Left lobe of liver (tissue), 2 donors: ENCODE measurements at regions not wholly inside any gene's neighbourhood (a gene's known extent, or its start where the extent isn't known, plus 50 kb on each side); places are given as distances from the start of the nearest gene placed in this dataset.
A peak's percentile ranks its signal among the peaks of the same experiment; 100 is the strongest.
"Not testable (repeated sequence)": the region's sequence is repeated elsewhere in the genome, so short reads cannot be mapped to it uniquely, and the experiment has no call there.

Experiments
- ATAC-seq: fragments of 200-7000 bp; cut with Tn5 transposase; one replicate; pipeline ENCODE4 v1.9.1; 2020; ENCODE audit warnings: mild to moderate bottlenecking, moderate library complexity
- DNase-seq: peaks from one replicate; pipeline ENCODE4 v3.0.0-alpha.2; 2020; ENCODE audit warnings: low spot score
- donor health status: DM: no; HTN: no; CAD: no; lungs with moderate emphysema.
- donor health status: DM: no; HTN: yes; CAD: no.

DNA sequence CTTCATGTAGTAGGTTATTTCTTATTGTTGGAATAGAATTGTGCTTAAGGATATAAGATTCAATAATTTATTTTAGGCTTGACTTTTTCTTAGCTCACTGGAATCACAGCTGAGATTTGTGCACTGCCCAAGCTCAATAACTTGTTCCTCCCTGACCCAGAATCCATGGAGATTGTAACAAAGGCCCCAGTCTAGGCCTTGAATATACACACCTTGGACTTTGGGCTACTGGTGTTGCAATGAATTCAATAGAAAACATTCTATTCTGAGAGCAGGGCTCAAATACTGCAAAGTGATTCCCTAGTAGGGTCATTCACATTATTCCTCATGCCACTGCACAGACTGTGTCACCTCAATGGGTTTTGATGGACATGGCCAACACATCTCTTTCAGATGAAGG lies 352.4 kb downstream of the GALC start:
- no peak for DNase-seq

GRCh38 chr14:87638196-87638595 lies 354.8 kb downstream of the GALC start:
- DNase-seq: no peak
- ATAC-seq: no peak

More for the DNA sequence above, 352.4 kb downstream of the GALC start:
- ATAC-seq: peak; percentile 88

GRCh38 chr14:87635442-87635841 lies 357.5 kb downstream of the GALC start:
- DNase-seq (no peak), ATAC-seq (no peak)

DNA sequence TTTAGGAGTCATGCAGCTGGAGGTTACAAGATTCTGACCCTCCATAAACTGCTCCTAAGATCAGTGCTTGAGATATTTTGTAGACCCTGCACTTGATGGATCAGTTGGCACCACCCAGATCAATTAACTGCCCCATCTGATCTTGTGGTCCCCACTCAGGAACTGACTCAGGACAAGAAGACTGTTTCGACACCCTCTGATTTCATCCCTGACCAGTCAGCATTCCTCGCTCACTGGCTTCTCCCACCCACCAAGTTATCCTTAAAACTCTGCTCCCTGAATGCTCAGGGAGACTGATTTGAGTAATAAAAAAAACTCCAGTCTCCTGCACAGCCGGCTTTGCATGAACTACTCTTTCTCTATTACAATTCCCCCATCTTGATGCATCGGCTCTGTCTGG lies 360.2 kb downstream of the GALC start:
- DNase-seq (no peak), ATAC-seq (no peak)

DNA sequence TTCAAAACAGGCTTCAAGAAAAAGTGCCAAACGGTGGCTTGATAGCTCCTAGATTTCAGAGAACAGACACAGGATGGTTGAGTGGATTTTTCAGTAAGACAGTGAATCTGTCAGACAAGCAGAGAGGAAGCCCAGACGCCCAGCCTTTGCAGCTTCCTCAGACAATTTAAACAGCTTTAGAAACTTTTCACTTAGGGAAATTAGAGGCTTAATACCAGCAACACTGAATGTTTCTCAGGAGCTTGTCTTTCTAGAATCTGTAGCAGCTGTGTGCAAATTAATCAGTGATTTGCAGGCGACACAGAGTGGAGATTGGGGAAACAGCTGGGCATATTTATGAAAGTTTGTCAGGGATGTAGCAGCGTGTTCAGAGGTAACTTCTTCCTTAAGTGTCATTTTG lies 362.1 kb downstream of the GALC start:
- ATAC-seq: no peak
- DNase-seq: no peak

- no peak for DNase-seq
- ATAC-seq: no peak
Observed at GRCh38 chr14:87629788-87630187, 363.2 kb downstream of the GALC start.

DNA sequence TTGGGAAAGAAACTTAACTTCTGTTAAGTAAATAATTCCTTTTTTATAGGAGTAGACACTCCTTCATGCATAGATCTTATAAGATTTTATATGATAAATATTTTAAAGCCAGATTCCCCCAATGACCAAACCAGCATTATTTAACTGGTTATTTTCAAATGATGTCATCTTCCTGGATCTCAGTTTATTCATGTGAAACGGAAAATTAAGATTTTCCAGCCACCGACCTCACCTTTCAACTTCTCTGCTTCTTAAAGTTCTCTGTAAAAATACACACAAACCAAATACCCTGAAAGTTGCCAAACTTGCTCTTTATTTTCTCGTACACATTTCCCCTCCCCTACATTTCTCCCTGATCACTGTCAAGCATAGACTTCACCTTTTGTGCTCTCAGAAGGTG lies 364.2 kb downstream of the GALC start:
- ATAC-seq: no peak
- DNase-seq: no peak

- DNase-seq (no peak), ATAC-seq (no peak)
Observed at GRCh38 chr14:87628129-87628528, 364.9 kb downstream of the GALC start.

DNA sequence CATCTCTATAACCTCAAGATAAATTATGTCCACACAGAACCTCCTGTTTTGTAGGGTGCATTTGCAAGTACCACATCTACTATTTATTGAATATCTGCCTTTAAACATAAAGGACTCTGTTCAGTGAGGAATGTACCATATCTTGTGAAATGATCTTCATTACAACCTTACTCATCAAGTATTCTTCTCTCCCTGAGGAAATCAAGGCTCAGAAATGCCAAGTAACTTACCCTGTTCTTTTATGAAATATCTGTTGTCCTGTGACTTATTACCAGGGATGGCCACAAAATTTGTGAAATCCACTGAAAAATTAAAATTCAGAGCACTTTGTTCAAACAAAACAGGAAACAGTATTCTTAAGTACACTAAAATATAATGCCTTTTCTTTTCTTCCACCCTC lies 366.7 kb downstream of the GALC start:
- DNase-seq: no peak
- ATAC-seq: no peak

- DNase-seq (no peak), ATAC-seq (no peak)
Observed at GRCh38 chr14:87623616-87624015, 369.4 kb downstream of the GALC start.

- no peak for ATAC-seq
- DNase-seq: no peak
Observed at GRCh38 chr14:87617079-87617478, 375.9 kb downstream of the GALC start.

DNA sequence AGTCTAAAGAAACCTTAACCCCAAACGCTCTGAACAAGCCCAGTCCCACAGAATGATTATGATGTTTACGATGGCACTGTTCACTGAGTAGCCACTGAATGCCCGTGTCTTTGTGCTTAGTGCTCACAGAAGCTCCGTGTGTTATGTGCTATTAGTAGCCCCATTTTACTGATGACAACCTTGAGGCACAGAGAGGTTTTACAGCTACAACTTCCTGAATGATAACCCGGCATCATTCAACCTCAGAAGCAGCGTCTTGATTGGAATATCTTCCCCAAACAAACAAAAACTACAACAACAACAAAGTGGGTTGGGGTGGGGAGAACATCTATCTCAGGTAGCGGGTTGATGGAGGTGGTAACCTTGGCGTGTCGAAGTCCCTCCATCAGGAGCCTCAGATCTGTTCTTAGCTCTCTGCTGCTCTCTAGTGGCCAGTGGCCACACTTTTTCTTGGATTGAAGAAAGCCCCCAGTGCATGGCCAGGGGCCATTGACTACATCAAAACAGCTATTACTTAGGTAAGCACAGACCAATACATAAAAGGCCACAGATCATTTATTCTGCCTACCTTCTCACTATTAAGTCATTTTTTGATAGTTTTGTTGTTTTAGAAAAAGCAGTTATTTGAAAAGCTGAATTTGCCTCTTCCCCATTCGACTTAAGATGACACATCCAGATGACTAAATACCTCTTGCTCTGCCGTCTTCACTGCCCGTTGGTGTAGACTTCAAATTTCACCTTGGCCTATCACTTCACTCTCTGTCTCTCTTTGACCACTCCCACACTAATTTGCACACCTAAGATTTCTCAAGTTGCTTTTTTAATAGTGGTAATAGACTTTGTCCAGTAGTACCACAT lies 376.9 kb downstream of the GALC start:
- ATAC-seq: peak; percentile 81
- no peak for DNase-seq

- DNase-seq (no peak), ATAC-seq (no peak)
Observed at GRCh38 chr14:87615047-87615446, 377.9 kb downstream of the GALC start.

DNA sequence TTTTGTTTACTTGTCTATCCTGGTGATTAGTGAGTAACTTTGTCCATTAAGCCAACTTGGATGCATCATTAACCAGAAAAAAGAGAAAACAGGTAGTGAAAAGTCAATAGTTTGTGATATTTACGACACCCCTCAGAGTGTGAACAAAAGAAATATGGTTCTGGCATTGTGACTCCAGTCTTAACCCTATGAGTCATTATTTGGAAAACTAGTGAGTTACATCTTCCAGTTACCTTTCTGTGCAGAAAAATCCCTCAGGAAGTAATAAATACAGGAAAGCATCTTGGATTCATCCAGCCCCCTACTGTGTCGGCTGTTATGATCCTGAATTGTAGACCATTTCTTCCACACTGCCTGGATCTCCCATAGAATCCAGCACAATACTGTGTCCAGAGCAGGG lies 379.1 kb downstream of the GALC start:
- DNase-seq (no peak), ATAC-seq (no peak)

- not testable (repeated sequence) for DNase-seq, ATAC-seq
Observed at GRCh38 chr14:87607056-87607455, 385.9 kb downstream of the GALC start.

DNA sequence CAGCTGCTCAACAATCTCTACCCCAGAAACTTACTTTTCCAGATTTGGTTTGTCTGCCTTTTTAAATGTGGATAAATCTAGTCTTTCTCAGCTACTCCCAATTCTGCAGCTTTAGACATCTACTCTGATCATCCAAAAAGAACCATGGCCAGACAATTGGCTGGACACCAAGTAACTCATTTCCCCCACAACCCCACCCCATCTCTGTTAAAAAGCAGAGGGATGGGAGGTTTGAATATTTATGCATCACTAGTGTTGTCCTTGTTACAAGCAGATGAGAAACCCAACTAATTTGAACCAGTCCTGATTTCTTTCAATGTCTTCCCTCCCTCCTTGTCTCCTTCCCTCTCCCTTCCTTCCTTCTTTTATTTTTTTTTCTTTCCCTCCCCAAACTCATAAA lies 391.9 kb downstream of the GALC start:
- DNase-seq (no peak), ATAC-seq (no peak)

- DNase-seq: no peak
- ATAC-seq: no peak
Observed at GRCh38 chr14:87600240-87600639, 392.7 kb downstream of the GALC start.

- ATAC-seq (no peak), DNase-seq (no peak)
Observed at GRCh38 chr14:87581298-87581697, 411.7 kb downstream of the GALC start.

DNA sequence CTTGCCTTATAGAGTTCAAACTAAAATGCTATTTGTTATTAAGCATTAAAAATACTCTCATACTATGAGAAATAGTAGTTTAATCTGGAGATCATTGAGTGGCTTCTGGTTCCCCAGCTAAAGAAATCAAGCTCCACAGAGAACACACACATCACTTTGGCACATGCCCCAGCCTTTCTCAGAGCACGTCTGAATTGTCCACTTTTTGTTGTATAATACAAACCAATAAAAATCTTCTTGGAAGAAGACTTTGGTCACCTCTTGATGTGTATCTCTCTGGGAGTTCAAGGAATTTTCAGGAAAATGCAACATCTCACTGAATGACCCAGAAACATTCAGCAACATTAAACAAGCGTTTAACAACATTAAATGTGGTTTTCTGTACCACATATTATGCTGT lies 413.9 kb downstream of the GALC start:
- DNase-seq (no peak), ATAC-seq (no peak)

GRCh38 chr14:87575378-87575777 lies 417.6 kb downstream of the GALC start:
- DNase-seq: no peak
- ATAC-seq: no peak

DNA sequence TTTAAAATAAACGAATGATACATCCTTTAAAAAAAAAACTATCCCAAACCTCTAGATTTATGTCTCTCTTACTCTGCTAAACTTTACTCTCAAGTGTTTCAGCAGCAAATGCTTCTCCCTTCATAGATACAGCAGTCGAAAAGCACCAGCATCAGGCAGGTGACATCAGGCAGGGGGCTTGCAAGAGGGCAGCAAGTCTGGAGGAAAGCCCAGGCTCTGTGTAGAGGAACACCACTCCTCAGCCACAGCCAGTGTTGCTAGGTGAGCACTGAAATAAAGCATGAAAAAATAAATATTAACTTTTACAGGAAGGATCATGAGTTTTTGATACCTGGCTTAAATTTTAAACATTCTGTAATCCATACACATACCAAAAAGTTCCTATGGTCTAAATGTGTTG lies 419.4 kb downstream of the GALC start:
- DNase-seq (no peak), ATAC-seq (no peak)

- ATAC-seq (no peak), DNase-seq (no peak)
Observed at GRCh38 chr14:87567618-87568295, 425.2 kb downstream of the GALC start.

- no peak for DNase-seq
- no peak for ATAC-seq
Observed at GRCh38 chr14:87566991-87567390, 426.0 kb downstream of the GALC start.
